22Rv1 (cell line): ENCODE measurements at regions not wholly inside any gene's neighbourhood (a gene's known extent, or its start where the extent isn't known, plus 50 kb on each side); places are given as distances from the start of the nearest gene placed in this dataset.

Experiments
- ZFX ChIP-seq: fragments of 450-650 bp; IDR thresholded peaks from 2 replicates; pipeline ENCODE4 v1.6.1; 2017; ENCODE audit warnings: antibody characterized with exemption, borderline replicate concordance
- TF ChIP-seq, protein P1 (sequence below): fragments of 450-650 bp; IDR thresholded peaks from 2 replicates; pipeline ENCODE4 v1.5.1; 2017; ENCODE audit warnings: mild to moderate bottlenecking

DNA sequence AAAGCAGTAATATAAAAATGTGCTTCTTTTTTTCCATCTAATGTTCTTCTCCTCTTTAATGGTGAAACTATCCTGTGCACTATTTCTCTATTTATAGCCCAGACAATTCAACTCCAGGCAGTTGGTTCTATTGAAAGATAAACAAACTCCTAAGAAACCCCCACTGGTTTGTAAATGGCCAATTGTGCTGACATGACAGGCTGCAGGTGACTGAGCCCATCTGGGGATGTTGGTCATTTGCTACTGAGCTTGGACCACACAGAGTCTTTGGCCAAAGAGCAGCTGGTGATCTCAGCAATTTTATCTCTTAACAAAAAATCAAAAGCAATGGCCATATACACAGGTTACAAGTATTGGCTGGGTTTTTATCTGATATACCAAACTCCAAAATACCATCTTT, 631.8 kb upstream of the CELF2 start:
- TF ChIP-seq, protein P1, sequence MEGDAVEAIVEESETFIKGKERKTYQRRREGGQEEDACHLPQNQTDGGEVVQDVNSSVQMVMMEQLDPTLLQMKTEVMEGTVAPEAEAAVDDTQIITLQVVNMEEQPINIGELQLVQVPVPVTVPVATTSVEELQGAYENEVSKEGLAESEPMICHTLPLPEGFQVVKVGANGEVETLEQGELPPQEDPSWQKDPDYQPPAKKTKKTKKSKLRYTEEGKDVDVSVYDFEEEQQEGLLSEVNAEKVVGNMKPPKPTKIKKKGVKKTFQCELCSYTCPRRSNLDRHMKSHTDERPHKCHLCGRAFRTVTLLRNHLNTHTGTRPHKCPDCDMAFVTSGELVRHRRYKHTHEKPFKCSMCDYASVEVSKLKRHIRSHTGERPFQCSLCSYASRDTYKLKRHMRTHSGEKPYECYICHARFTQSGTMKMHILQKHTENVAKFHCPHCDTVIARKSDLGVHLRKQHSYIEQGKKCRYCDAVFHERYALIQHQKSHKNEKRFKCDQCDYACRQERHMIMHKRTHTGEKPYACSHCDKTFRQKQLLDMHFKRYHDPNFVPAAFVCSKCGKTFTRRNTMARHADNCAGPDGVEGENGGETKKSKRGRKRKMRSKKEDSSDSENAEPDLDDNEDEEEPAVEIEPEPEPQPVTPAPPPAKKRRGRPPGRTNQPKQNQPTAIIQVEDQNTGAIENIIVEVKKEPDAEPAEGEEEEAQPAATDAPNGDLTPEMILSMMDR = no peak
- TF ChIP-seq ZFX = no peak
